Tongue (tissue), 1 donor: ENCODE measurements at regions not wholly inside any gene's neighbourhood (a gene's known extent, or its start where the extent isn't known, plus 50 kb on each side); places are given as distances from the start of the nearest gene placed in this dataset.

Source experiments
- DNase-seq: peaks from one replicate; pipeline ENCODE4 v3.0.0-alpha.2; 2015

DNA sequence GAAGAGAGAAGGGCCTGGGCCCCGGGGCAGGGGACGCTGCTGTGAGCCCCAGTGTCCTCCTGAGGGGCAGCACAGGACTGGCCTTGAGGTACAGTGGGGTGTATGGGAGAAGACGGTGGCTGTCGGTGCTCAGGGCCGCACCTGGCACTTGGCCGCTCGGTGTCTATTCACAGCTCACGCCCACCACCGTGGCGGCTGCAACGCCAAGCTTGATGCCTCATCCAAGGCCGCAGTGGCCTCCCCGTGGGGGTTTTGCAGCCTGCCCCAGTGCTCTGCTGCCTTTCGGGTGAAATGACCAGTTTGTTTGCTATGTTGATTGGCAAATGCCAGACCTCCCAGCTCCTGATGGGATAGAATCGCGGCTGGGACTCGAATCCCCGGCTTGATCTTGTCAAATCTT, 79.5 kb upstream of the SLCO4A1 start:
- no peak for DNase-seq

DNA sequence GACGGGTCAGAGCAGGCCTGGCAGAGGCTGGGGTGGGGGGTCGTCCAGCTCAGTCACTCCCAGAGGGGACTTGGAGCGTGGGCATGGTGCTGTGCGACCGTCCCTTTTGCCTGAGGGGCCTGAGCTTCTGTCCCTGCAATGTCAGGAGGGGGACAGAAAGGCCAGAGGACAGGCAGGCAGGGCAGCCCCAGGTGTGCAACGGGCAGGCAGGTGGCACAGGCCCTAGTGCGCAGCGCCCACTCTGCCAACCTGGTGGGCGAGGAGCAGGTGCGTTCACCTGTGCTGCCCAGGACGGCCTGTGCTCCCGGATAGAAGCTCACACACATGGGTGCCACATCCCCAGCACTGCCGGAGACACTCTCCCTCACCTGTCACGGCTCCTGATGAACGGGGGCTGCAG, 78.7 kb upstream of the SLCO4A1 start:
- DNase-seq: no peak

DNA sequence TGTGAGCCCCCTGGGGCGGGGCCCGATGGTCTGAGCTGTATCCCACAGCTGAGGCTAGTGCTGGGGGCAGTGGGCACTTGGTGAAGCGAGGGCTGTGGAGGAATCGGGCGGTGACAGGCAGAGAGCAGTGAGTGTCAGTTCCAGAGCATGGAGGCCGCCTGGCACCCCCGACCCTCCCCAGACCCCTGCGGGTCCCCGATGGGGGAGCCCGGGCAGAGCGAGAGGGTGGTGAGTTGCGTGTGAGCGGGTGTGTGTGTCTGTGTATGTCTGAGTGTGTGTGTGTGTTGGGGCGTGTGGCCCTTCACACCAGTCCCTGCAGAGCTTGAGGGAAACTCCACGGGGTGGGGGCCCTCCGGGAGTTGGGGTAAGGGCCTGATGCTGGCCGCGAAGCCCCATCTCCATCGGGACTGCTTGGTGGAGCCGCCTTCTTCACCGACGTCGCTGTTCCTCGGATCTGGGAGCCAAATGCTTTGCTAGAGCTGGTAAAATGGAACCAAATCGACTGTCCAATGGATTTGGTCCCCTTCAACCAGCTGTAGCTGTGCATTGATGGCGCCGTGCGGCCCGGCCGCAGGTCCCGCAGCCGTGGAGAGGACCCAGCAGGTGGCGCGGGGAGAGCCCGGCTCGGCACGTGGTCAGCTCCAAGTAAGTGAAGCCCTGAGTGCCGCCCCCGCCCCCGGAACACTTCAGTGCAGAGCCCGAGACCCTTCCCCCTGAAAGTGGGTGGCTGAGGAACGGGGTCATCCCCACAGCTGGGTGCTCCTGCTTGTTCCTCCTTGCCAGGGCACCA, 77.7 kb upstream of the SLCO4A1 start:
- no peak for DNase-seq

DNA sequence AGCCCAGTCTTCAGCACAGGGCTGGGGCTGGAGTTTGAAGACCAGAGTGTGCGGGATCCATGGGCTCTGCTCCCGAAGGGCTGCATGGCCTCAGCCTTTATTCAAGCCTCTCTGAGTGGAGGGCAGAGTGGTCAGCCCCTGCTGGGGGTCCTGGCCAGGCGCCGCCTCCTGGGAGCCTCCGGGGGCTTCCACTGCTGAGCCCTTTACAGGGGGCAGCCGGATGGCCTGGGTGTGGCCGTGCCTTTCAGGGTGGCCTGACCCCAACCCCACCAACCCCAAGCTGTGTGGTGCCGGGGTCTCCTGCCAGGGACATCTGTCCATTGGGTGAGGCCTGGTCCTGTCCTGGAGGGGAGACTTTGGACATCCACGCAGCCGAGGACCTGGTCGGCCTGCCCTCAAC, 76.0 kb upstream of the SLCO4A1 start:
- no peak for DNase-seq

DNA sequence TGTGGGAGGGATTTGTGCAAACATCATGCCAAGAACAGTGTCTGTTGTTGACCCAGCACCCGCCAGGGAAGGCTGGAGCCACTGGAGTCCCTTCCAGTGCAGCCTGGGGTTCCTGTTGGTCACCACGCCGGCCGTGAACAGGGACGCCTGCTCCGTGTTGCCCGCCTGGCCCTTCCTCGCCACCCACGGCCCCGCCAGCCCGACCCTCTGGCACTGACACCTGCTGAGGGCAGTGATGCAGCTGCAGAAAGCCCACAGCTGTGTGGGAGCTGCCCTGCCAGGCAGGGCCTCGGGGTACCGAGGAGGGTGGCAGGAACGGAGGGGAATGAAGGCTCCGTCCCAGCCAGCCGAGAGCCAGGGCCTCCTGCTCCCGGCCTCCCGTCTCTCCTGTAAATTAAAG, 75.5 kb upstream of the SLCO4A1 start:
- no peak for DNase-seq

DNA sequence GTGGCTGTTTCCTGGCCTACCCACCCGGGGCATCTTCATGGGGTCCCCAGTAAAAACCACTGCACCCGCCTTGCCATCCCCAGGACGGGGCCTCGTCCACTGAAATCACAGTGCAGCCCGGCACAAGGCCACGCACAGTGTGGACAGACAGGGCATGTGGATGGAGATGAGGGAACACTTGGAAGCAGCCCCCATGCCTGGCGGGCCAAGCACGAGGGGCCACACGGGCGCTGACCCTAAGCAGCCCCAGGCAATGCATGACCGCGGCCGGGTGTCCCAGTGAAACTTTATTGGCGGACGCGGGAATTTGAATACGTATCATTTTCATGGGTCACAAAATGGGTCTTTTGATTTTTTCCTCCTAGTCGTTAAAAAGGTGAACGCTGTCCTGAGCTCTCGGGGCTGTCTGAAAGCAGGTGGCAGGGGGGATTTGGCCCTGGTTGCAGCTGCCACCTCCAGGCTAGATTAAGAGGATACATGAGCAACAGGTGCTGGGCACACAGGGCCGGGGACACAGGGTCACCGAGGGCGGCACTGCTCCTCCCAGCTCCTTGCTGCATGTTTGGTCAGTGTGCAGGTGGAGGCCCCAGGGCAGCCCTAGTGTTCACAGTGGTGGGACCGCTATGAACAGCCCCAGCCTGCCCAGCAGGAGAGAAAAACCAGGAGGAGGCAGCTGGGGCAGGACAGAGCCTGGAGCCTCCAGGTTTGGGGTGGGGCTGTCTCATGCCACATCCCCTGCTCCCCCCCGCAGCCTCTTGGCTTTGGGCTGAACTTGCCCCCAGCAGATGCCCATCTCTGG, 74.9 kb upstream of the SLCO4A1 start:
- DNase-seq: peak; percentile 75

DNA sequence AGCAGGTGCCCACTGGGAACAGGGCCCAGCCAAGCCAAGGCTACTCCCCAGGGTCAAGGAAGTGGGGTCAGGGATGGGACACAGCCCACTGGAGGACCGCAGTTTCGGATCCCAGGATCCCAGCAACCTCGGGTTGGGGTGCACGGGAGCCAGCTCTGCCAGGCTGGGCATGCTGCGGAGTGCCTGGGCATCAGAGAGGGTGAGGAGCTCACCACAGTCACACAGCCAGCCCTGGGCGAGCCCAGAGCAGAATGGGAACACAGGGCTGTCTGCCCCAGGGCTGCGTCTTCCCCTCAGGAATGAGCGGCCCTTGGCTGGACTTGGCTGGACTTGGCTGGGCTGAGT, 74.3 kb upstream of the SLCO4A1 start:
- DNase-seq: no peak

DNA sequence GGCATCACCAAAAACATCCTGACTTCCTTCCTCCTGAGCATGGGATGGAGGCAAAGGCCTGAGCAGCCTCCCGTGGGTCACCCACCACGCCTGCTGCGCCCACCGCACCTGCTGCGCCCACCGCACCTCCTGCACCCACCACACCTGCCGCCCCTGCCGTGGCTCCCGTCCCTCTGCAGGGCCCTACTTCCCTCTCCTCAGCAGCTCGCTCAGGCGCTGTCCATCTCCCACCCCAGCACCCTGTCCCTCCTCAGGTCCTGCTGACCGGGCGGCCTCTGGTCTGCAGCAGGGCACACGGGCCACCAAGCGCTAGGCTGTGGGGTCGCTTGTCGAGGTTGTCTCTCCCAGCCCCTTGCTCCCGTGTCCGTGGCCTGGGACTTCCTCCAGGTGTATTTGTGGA, 72.7 kb upstream of the SLCO4A1 start:
- DNase-seq: no peak

DNA sequence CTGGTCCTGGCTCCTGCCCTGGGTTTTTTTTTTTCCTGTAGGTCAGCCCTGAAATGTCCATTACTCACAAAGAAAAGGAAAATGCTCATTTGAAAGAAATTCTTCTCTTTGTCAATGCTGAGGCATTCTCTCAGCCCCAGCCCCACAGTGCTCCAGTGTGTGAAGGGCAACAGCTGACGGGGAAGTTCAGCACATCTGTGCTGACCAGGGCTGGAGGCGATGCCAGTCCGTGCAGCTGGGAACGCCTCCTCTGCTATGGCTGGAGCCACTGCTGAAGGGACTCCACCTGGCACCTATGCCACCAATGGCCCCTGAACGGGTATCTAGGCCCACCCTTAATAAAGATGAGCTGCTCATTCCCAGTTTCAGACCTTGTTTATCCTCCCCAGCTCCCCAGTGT, 71.9 kb upstream of the SLCO4A1 start:
- DNase-seq: no peak

DNA sequence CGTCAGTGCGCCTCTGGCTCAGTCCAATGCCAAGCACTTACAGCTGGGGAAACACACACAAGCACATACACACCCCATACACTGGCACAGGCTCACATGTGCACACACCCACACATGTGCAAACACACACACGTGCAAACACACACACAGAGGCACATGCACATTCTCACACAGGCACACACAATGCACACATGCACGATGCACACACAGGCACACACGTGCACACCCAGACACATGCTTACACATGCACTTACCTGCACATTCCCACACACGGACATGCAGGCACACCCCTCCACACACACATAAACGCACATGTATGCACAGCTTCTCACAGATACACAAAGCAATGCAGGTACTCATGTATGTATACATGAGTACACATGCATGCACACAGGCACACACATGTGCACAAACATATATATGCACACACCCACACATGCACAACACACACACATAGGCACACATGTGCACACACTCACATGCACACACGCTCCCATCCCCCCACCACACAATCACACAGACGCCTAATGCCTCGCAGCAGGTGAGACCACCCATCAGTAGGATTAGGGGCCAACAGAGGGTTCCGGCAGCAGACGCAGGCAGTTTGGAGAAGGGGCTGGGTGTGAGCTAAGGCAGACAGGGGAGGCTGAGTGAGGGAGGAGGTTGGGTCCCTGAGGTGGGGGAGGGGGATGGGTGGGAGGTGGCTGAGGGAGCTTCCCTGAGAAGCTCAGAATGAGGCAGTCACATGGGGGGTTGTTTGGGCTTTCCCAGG, 71.2 kb upstream of the SLCO4A1 start:
- no peak for DNase-seq

DNA sequence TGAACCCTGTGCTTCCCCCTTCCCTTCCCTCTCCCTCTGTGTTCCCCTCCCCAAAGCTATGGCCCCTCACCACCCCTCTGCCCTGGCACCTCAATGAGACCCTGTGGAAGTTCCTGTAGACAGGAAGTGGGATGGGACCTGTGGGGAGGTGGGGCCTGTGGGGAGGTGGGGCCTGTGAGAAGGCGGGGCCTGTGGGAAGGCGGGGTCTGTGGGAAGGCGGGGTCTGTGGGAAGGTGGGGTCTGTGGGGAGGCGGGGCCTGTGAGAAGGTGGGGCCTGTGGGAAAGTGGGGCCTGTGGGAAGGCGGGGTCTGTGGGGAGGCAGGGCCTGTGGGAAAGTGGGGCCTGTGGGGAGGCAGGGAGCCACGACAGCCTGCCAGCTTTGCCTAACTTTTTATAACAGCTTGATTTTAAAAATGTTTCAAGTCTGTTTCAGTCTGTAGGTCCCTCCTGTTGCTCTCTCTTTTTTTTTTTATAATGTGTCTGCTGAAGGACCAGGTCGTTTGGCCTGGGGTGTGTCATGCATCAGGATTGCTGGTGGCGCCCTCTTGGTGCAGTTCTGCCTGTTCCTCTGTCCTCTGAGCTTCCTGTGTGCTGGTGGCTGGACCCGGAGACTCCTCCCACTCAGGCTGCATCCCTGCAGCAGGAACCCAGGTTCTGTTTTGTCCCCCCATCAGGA, 70.5 kb upstream of the SLCO4A1 start:
- peak; percentile 59 for DNase-seq

DNA sequence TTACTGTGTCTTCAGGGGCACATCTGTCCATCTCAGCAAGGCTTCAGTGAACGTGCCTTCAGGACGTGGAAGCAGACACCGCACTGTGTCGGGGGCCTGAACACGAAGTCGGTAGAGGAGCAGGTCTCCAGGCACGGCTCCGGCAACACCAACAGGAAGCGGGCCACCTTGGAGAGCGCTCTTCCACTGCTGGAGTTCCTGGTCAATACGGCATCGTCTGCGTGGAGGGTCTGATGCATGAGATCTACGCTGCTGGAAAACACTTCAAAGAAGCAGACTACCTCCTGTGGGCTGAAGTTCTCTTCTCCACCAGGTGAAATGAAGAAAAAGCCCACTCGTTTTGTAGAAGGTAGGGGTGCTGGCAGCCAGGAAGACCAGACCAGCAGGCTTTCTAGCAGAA, 69.3 kb upstream of the SLCO4A1 start:
- no peak for DNase-seq

DNA sequence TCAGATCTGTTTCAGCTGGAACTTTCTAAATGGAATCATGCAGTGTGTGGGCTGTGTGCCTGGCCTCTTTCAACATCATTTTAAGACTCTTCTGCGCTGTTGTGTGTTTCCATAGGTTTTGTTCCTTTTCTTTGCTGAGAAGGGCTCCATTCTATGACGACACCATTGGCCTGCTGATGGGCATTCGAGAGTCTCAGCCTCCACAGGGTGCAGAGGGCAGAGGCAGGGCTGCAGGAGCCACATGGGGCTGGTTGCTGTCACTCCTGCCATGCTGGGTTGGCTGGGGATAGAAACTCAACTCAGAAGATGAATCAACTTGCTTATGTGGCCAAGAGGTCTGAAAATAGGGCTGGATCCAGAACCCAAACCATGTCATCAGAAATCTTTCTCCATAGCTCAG, 68.5 kb upstream of the SLCO4A1 start:
- DNase-seq: no peak

DNA sequence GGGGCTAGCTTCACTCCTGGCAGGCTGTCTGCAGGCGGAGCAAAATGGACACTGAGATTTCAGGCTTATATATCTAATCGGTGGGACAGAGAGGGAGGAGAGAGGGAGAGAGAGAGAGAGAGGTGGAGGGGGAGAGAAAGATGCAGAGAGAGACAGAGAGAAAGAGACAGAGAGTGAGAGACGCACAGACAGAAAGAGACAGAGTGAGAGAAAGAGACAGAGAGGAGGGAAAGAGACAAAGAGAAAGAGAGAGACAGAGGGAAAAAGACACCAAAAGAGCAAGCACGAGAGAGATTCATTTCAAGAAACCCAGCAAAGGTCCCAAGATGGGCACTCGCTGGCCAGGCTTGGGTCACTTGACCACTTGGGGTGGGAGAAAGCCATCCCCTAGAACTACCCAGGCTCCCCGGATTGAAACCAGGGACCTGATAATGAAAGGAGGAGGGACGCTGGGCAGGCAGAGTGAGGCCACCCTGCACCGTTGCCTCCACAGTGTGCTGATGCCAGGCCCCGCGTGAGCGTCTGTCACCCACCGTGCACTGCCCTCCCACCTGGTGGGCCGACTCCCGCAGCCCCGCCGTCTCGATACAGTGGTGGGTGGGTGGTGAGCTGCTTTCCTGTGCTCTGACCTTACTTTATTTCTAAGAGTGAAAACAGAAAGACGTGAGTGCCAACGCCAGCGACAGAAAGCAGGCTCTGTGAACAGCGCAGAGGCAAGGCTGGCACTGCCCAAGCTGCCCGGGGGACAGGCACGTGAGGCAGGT, 67.9 kb upstream of the SLCO4A1 start:
- DNase-seq: no peak

DNA sequence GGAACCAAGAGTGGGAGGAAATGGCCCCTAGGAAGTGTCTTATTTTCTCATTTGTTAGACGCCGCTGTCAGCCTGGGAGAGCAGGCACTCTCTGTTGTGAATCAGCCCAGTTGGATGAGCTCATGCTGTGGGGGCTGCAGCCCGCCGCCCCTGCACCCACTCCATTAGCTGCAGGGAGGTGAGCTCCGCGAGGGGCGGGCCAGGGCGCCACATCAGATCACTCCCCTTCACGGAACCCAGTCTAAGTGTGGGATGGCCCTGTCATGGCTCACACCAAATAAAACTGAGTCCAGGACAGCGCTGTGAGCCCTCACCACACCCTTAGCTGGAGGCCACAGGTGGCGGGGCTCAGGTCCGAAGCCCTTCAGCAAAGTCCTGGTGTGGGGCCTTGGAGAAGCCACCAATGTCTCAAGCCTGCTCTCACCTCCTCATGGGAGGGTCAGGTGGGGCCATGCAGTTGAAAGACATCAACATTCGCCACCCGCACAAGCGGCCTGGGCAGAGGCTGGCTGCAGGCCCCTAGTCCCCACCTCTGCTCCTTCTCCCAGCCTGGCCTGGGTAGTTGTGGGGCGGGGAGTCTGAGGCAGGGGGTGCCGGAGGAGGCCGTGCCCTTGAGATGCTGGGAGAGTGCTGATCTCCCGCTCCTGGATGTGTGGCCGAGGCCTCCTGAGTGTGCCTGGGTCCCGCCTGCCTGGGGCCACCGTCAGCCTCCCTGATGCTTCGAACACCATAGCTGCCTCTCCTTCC, 66.2 kb upstream of the SLCO4A1 start:
- no peak for DNase-seq

DNA sequence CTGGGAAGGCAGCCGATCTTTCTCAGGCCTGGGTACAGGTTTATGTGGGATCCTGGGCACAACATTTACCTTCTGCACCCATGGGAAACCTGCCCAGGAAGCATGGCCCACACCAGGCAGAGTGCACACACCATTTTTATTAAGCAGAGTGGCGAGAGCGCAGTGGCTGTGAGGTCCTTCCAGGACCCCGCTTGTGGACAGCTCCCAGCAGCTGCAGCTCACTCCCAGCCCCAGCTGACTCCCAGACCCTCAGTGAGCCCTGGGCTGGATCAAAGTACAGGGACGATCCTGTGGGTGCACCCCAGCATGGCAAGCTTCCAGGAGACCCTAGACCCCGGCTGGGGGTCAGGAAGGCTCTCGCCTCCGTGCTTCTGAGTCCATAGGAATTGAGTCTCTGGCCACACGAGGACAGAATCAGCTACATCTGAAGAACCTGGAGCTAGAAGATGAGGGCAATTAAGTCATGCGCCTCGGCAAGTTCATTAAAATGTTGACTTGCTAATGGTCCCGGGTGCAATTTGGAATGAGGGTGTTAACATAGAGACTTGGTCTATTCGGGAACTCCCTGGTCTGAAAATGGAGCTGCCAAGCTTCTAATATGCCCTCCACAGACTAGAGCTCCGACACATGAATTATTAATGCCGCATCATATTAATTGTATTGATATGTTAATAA, 65.4 kb upstream of the SLCO4A1 start:
- peak; percentile 73 for DNase-seq

DNA sequence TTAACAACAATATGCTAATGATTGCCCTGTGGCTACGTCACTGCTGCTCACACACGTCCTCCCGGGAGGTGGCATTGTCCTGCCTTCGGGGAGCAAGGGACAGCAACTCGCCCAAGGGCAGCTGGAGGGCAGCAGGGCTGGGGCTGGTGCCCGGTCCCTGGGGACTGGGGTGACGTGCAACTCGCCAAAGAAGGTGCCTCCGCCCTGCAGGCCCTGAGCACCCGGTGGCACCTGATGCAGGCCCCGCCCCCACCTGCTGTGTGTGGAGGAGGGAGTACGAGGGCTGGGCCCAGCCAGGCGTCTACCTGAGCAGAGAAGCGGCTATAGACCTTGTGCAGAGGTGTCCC, 64.8 kb upstream of the SLCO4A1 start:
- DNase-seq: no peak

DNA sequence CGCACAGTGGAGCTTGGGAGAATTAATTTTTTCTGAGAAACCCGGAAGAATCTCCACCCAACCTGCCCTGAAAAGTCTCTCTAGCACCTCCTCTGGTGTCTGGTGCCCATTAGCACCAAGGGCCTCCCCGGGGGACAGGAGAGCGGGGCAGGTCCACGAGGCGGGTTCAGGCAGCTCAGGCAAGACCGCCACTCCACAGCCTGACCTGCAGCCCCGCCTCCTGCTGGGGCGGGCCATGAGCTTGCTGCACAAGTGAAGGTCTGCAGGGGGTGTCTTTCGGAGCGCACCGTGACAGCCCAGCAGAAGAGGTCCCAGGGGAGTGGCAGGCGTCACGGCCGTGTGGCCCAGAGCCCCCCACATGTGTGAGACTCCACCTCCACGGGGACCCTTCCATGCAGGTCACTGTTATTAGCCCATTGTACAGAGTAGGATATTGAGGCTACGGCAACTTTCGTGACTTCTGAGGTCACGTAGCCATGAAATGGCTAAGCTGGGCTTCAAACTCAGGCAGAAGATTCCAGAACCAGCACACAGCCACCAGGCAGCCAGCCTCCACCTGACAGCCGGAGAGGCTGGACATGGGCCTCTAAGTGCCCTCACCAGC, 63.9 kb upstream of the SLCO4A1 start:
- no peak for DNase-seq

DNA sequence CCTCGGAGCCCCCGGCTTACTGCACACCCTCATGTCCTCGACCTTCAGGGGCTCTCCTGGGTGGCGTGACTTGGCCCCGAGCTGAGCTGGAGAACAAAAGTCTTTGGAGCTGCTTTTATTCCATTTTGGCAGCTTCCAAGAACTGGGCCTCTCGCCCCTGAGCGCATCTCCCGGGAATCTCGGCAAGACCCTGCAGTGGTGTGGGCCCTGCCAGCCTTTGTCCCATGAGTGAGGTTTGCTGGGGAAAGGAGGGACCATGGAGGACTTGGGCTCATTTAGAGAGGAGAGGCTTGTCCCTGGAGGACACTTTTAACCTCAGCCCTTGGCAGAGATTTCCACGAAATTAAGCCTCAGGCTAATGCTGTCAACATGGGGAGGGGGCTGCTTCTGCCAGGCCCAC, 62.3 kb upstream of the SLCO4A1 start:
- DNase-seq: no peak

DNA sequence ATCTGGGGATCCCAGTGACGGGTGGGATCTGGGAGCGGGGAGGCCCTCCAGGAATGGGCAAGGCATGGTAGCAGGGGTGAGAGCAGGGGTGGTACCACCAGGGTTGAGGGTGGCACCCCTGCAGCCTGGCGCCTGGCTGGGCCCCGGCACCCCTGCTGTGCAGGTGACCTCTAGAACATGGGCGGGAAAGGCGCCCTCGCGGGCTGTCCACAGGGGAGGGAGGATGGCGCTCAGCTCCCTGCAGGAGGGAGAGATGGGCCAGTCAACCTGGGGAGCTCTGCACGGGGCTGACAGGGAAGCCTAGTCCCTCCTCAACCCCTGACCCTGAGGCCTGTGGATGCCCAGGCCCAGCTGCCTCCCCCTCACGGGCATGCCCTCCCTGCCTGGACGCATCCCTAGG, 61.6 kb upstream of the SLCO4A1 start:
- DNase-seq: no peak
